LNCaP clone FGC (cell line): ENCODE measurements at regions not wholly inside any gene's neighbourhood (a gene's known extent, or its start where the extent isn't known, plus 50 kb on each side); places are given as distances from the start of the nearest gene placed in this dataset.

Experiments used
- DNase-seq: peaks from one replicate; pipeline ENCODE4 v3.0.0-alpha.2; 2011; ENCODE audit warnings: low read depth
- H3K4me3 ChIP-seq: 2 replicates; pipeline ENCODE4 v1.5.1; 2011; ENCODE audit warnings: mild to moderate bottlenecking, low read depth, low read length, control low read depth
- CTCF ChIP-seq: IDR thresholded peaks from 2 replicates; pipeline ENCODE4 v1.5.1; 2012; ENCODE audit warnings: mild to moderate bottlenecking; ENCODE audit not compliant: control insufficient read depth, insufficient read depth; ENCODE audit errors: extremely low read depth

GRCh38 chr2:161556440-161556839 is 67.8 kb upstream of the SLC4A10 start:
- no peak overlapping the region for H3K4me3 ChIP-seq
- DNase-seq: no peak
- peak; percentile 34 for TF ChIP-seq CTCF

- DNase-seq: no peak
- no peak for TF ChIP-seq CTCF
- no peak overlapping the region for H3K4me3 ChIP-seq
Observed at GRCh38 chr2:161557538-161557937, 66.7 kb upstream of the SLC4A10 start.

GRCh38 chr2:161564906-161565305 is 59.3 kb upstream of the SLC4A10 start:
- no peak for TF ChIP-seq CTCF
- no peak overlapping the region for H3K4me3 ChIP-seq
- no peak for DNase-seq

- DNase-seq: no peak
- TF ChIP-seq CTCF: no peak
- H3K4me3 ChIP-seq: no peak overlapping the region
Observed at GRCh38 chr2:161569401-161569800, 54.8 kb upstream of the SLC4A10 start.

GRCh38 chr2:161570424-161571050 is 53.7 kb upstream of the SLC4A10 start:
- DNase-seq: no peak
- TF ChIP-seq CTCF: peak; percentile 47
- no peak overlapping the region for H3K4me3 ChIP-seq

GRCh38 chr2:161571051-161571429 is 53.2 kb upstream of the SLC4A10 start:
- DNase-seq: no peak
- no peak for TF ChIP-seq CTCF
- H3K4me3 ChIP-seq: no peak overlapping the region
